Endothelial cell of umbilical vein (primary cell): ENCODE measurements at regions not wholly inside any gene's neighbourhood (a gene's known extent, or its start where the extent isn't known, plus 50 kb on each side); places are given as distances from the start of the nearest gene placed in this dataset.

ENCODE experiments used
- BruUV-seq: library from RNA; stranded (reverse); fragments of 400-500 nt; replicated peaks from 2 replicates; lab custom pipeline; 2021; lab: Mats Ljungman, UMichigan
- CTCF ChIA-PET: fragments of 300-600, 350-600 bp; sonication (Branson Sonifier 250); formaldehyde crosslinking; loops from one replicate; lab custom pipeline; 2021; ENCODE audit warnings: antibody characterized with exemption, inconsistent platforms; lab: Charles Lee
- POLR2A ChIA-PET: fragments of 300-600, 350-600 bp; sonication (Branson Sonifier 250); formaldehyde crosslinking; loops from one replicate; lab custom pipeline; 2021; ENCODE audit warnings: antibody characterized with exemption, inconsistent platforms; lab: Charles Lee
- DNase-seq: peaks from one replicate; pipeline ENCODE4 v3.0.0-alpha.2; 2011; ENCODE audit warnings: low read depth, low spot score
- FAIRE-seq: peaks from 2 replicates; lab custom pipeline; 2011; peaks lifted over from hg19 to GRCh38; lab: Jason Lieb, UNC
- H2AFZ ChIP-seq: 2 replicates; pipeline ENCODE4 v1.6.0; 2012; ENCODE audit warnings: low read depth, low read length, control low read depth, inconsistent platforms
- H3K27ac ChIP-seq: 2 replicates; pipeline ENCODE4 v1.5.1; 2011; ENCODE audit warnings: low read depth, mild to moderate bottlenecking, control low read depth, low read length, moderate library complexity; ENCODE audit not compliant: insufficient read depth
- H3K27me3 ChIP-seq, 2 experiments: 2 replicates each; pipeline versions ENCODE4 v1.6.0 to v1.6.1; 2011; ENCODE audit warnings: low read length in 2 of 2, mixed read lengths in 1 of 2; ENCODE audit not compliant: control insufficient read depth in 2 of 2, insufficient read depth in 2 of 2
- H3K36me3 ChIP-seq, 2 experiments: 2 replicates in 1 of 2; 3 replicates in 1 of 2; pipeline ENCODE4 v1.5.1; 2011; ENCODE audit warnings: low read length in 2 of 2, mild to moderate bottlenecking in 1 of 2, moderate library complexity in 1 of 2; ENCODE audit not compliant: control insufficient read depth in 2 of 2, insufficient read depth in 2 of 2; ENCODE audit errors: extremely low read depth in 1 of 2
- H3K4me1 ChIP-seq: 3 replicates; pipeline ENCODE4 v1.5.1; 2011; ENCODE audit warnings: mild to moderate bottlenecking, low read length; ENCODE audit not compliant: control insufficient read depth, insufficient read depth; ENCODE audit errors: extremely low read depth
- H3K4me2 ChIP-seq: 2 replicates; pipeline ENCODE4 v1.6.1; 2011; ENCODE audit warnings: low read length, control low read depth, mixed read lengths; ENCODE audit not compliant: insufficient read depth
- H3K4me3 ChIP-seq, 3 experiments: fragments of 200-600 bp in 1 of 3; sonication (generic), shearing (Covaris generic) in 1 of 3; replicated peaks in 1 of 3; 2 replicates each; pipeline ENCODE4 v1.5.1; 2011 to 2016; ENCODE audit warnings: control low read depth in 3 of 3, low read length in 3 of 3, mild to moderate bottlenecking in 2 of 3, inconsistent platforms in 1 of 3, low read depth in 1 of 3, moderate library complexity in 1 of 3; ENCODE audit not compliant: insufficient read depth in 1 of 3
- H3K79me2 ChIP-seq: 2 replicates; pipeline ENCODE4 v1.6.0; 2012; ENCODE audit warnings: low read length, inconsistent platforms; ENCODE audit not compliant: control insufficient read depth, insufficient read depth
- H3K9ac ChIP-seq: replicated peaks from 2 replicates; pipeline ENCODE3; 2011; ENCODE audit warnings: low read length, control low read depth; ENCODE audit not compliant: insufficient read depth; ENCODE audit errors: extremely low read depth
- H3K9me1 ChIP-seq: replicated peaks from 3 replicates; pipeline ENCODE4 v1.6.0; 2011; ENCODE audit warnings: mild to moderate bottlenecking, low read length; ENCODE audit not compliant: control insufficient read depth, insufficient read depth; ENCODE audit errors: extremely low read depth
- H3K9me3 ChIP-seq: replicated peaks from 2 replicates; pipeline ENCODE4 v1.5.1; 2012; ENCODE audit warnings: low read length, inconsistent platforms; ENCODE audit not compliant: control insufficient read depth, insufficient read depth
- H4K20me1 ChIP-seq: replicated peaks from 2 replicates; pipeline ENCODE3; 2011; ENCODE audit warnings: mild to moderate bottlenecking, low read length; ENCODE audit not compliant: control insufficient read depth, insufficient read depth; ENCODE audit errors: extremely low read depth
- CTCF ChIP-seq, 2 donors: IDR thresholded peaks; 1 replicate in 1 of 2; 2 replicates in 1 of 2; pipeline ENCODE4 v1.5.1; 2011; ENCODE audit warnings: low read length in 2 of 2, mild to moderate bottlenecking in 2 of 2, moderate library complexity in 2 of 2, control low read depth in 1 of 2, inconsistent platforms in 1 of 2, low read depth in 1 of 2; ENCODE audit not compliant: insufficient read depth in 1 of 2; ENCODE audit errors: extremely low read depth in 1 of 2
- EZH2 ChIP-seq: IDR thresholded peaks from 2 replicates; pipeline ENCODE4 v1.6.1; 2012; ENCODE audit warnings: borderline replicate concordance, low read depth, mild to moderate bottlenecking, moderate library complexity, low read length, inconsistent platforms; ENCODE audit not compliant: severe bottlenecking
- FOS ChIP-seq: IDR thresholded peaks from 2 replicates; pipeline ENCODE4 v1.6.1; 2011; ENCODE audit warnings: mild to moderate bottlenecking, low read length, moderate library complexity, borderline replicate concordance; ENCODE audit not compliant: insufficient read depth
- GATA2 ChIP-seq: IDR thresholded peaks from 2 replicates; pipeline ENCODE4 v1.7.0; 2011; ENCODE audit warnings: low read depth, mild to moderate bottlenecking, moderate library complexity, mixed read lengths, low read length; ENCODE audit not compliant: insufficient read length, insufficient read depth
- JUN ChIP-seq: IDR thresholded peaks from 2 replicates; pipeline ENCODE4 v1.6.1; 2011; ENCODE audit warnings: borderline replicate concordance, low read depth; ENCODE audit not compliant: insufficient read length, insufficient read depth
- MAX ChIP-seq: IDR thresholded peaks from 2 replicates; pipeline ENCODE4 v1.6.1; 2011; ENCODE audit not compliant: insufficient read depth, insufficient read length
- MYC ChIP-seq: IDR thresholded peaks from one replicate; pipeline ENCODE4 v1.6.1; 2011; ENCODE audit warnings: mild to moderate bottlenecking, low read depth, low read length
- POLR2A ChIP-seq: IDR thresholded peaks from 2 replicates; pipeline ENCODE4 v1.6.1; 2012; ENCODE audit warnings: low read depth, mild to moderate bottlenecking, control low read depth, low read length
- POLR2AphosphoS5 ChIP-seq: IDR thresholded peaks from 2 replicates; pipeline ENCODE4 v1.6.1; 2012; ENCODE audit warnings: low read depth, mild to moderate bottlenecking, control low read depth, low read length, moderate library complexity; ENCODE audit not compliant: insufficient read depth
- dilution Hi-C: fragments of 300-500 bp; cut with MboI; formaldehyde crosslinking; loops from one replicate; pipeline ENCODE4 v1.15.0; 2019; ENCODE audit warnings: low sequenced_read_pairs; ENCODE audit not compliant: extremely low pct_ligation_motif_present
- intact Hi-C: fragments of 100-400 bp; cut with micrococcal nuclease; formaldehyde crosslinking; loops from one replicate; pipeline ENCODE4 v1.10.0; 2022

GRCh38 chr3:152048831-152049230, 175.4 kb downstream of the SUCNR1 start:
- FAIRE-seq (no peak), DNase-seq (no peak)
- intact Hi-C loops = no loop called here
- H3K4me3 ChIP-seq = no peak overlapping the region
- H3K4me1 ChIP-seq = peaks cover 20% of the 10 kb centered on the region
- no peak overlapping the region for H2AFZ ChIP-seq
- H4K20me1 ChIP-seq = no peaks in the 10 kb centered on the region
- ChIA-PET POLR2A (no interaction called here), CTCF (interaction anchor here (1.2 kb wide), 1 partner anchor 23 kb away, joined by 5 read pairs; no protein-coding TSS in a partner anchor)
- H3K27ac ChIP-seq = no peak overlapping the region
- H3K9me1 ChIP-seq = no peaks in the 10 kb centered on the region
- no peak overlapping the region for H3K9ac ChIP-seq
- H3K36me3 ChIP-seq = no peaks in the 10 kb centered on the region
- no peak overlapping the region for H3K4me2 ChIP-seq
- dilution Hi-C loops = no loop called here
- TF ChIP-seq JUN = no peak
- TF ChIP-seq POLR2AphosphoS5 = no peak
- no peak for TF ChIP-seq GATA2
- TF ChIP-seq MAX = no peak
- no peak for TF ChIP-seq FOS
- TF ChIP-seq EZH2 = no peak
- TF ChIP-seq MYC = no peak
- no peak for TF ChIP-seq POLR2A
- TF ChIP-seq CTCF (IDR thresholded peaks at IDR 0.05; ENCODE audit: extremely low read depth in 1 of 2, insufficient read depth in 1 of 2, low read depth in 1 of 2, low read length in 2 of 2) = no peak
- BruUV-seq = no TSS peak
- no peaks in the 10 kb centered on the region for H3K27me3 ChIP-seq
- no peaks in the 10 kb centered on the region for H3K79me2 ChIP-seq
- H3K9me3 ChIP-seq = no peaks in the 10 kb centered on the region
